GM23338 (cell line): ENCODE measurements at regions not wholly inside any gene's neighbourhood (a gene's known extent, or its start where the extent isn't known, plus 50 kb on each side); places are given as distances from the start of the nearest gene placed in this dataset.

Source experiments
- CREB1 ChIP-seq: fragments of 250-450 bp; sonication (Bioruptor Pico); IDR thresholded peaks from 2 replicates; pipeline ENCODE4 v1.5.0; 2020; ENCODE audit warnings: low read depth, mild to moderate bottlenecking, moderate library complexity
- EZH2 ChIP-seq: fragments of 200-600 bp; sonication (generic); IDR thresholded peaks from one replicate; pipeline ENCODE4 v1.8.0; 2017; ENCODE audit warnings: antibody characterized with exemption, mild to moderate bottlenecking, low read depth; ENCODE audit not compliant: unreplicated experiment
- EZH2phosphoT487 ChIP-seq: fragments of 200-600 bp; sonication (generic); IDR thresholded peaks from one replicate; pipeline ENCODE4 v1.8.1; 2018; ENCODE audit warnings: antibody characterized with exemption; ENCODE audit not compliant: unreplicated experiment
- JUNB ChIP-seq: IDR thresholded peaks from one replicate; pipeline ENCODE4 v1.6.1; 2016; ENCODE audit warnings: antibody characterized with exemption; ENCODE audit not compliant: unreplicated experiment
- POLR2AphosphoS5 ChIP-seq: IDR thresholded peaks from 2 replicates; pipeline ENCODE4 v1.6.1; 2016; ENCODE audit warnings: antibody characterized with exemption, low read depth
- ZNF114 ChIP-seq: fragments of 250-450 bp; sonication (Bioruptor Pico); IDR thresholded peaks from 2 replicates; pipeline ENCODE4 v1.5.0; 2020; ENCODE audit warnings: mild to moderate bottlenecking, moderate library complexity
- TF ChIP-seq, protein P1 (sequence below), 2 experiments: fragments of 200-600 bp in 1 of 2; sonication (generic) in 1 of 2; conservative IDR thresholded peaks; 2 replicates each; pipeline versions ENCODE4 v1.5.1 to v1.6.1; 2016 to 2017; ENCODE audit warnings: antibody characterized with exemption in 2 of 2, low read depth in 2 of 2, mild to moderate bottlenecking in 2 of 2, moderate library complexity in 1 of 2
- TF ChIP-seq, protein P2 (sequence below): IDR thresholded peaks from one replicate; pipeline ENCODE4 v1.6.1; 2018; ENCODE audit warnings: antibody characterized with exemption; ENCODE audit not compliant: unreplicated experiment
- TF ChIP-seq, protein P3 (sequence below): IDR thresholded peaks from 2 replicates; pipeline ENCODE4 v1.6.1; 2016; ENCODE audit warnings: antibody characterized with exemption

GRCh38 chr11:95502522-95502921, 271.5 kb upstream of the SESN3 start:
- TF ChIP-seq EZH2 (no peak), POLR2AphosphoS5 (no peak), EZH2phosphoT487 (no peak), CREB1 (CRISPR knock-in tag) (no peak), JUNB (no peak), ZNF114 (CRISPR knock-in tag) (no peak)
- TF ChIP-seq, protein P1, sequence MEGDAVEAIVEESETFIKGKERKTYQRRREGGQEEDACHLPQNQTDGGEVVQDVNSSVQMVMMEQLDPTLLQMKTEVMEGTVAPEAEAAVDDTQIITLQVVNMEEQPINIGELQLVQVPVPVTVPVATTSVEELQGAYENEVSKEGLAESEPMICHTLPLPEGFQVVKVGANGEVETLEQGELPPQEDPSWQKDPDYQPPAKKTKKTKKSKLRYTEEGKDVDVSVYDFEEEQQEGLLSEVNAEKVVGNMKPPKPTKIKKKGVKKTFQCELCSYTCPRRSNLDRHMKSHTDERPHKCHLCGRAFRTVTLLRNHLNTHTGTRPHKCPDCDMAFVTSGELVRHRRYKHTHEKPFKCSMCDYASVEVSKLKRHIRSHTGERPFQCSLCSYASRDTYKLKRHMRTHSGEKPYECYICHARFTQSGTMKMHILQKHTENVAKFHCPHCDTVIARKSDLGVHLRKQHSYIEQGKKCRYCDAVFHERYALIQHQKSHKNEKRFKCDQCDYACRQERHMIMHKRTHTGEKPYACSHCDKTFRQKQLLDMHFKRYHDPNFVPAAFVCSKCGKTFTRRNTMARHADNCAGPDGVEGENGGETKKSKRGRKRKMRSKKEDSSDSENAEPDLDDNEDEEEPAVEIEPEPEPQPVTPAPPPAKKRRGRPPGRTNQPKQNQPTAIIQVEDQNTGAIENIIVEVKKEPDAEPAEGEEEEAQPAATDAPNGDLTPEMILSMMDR (conservative IDR thresholded peaks at IDR 0.05; ENCODE audit: low read depth in 2 of 2) = no peak
- TF ChIP-seq, protein P2, sequence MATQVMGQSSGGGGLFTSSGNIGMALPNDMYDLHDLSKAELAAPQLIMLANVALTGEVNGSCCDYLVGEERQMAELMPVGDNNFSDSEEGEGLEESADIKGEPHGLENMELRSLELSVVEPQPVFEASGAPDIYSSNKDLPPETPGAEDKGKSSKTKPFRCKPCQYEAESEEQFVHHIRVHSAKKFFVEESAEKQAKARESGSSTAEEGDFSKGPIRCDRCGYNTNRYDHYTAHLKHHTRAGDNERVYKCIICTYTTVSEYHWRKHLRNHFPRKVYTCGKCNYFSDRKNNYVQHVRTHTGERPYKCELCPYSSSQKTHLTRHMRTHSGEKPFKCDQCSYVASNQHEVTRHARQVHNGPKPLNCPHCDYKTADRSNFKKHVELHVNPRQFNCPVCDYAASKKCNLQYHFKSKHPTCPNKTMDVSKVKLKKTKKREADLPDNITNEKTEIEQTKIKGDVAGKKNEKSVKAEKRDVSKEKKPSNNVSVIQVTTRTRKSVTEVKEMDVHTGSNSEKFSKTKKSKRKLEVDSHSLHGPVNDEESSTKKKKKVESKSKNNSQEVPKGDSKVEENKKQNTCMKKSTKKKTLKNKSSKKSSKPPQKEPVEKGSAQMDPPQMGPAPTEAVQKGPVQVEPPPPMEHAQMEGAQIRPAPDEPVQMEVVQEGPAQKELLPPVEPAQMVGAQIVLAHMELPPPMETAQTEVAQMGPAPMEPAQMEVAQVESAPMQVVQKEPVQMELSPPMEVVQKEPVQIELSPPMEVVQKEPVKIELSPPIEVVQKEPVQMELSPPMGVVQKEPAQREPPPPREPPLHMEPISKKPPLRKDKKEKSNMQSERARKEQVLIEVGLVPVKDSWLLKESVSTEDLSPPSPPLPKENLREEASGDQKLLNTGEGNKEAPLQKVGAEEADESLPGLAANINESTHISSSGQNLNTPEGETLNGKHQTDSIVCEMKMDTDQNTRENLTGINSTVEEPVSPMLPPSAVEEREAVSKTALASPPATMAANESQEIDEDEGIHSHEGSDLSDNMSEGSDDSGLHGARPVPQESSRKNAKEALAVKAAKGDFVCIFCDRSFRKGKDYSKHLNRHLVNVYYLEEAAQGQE = no peak
- TF ChIP-seq, protein P3, sequence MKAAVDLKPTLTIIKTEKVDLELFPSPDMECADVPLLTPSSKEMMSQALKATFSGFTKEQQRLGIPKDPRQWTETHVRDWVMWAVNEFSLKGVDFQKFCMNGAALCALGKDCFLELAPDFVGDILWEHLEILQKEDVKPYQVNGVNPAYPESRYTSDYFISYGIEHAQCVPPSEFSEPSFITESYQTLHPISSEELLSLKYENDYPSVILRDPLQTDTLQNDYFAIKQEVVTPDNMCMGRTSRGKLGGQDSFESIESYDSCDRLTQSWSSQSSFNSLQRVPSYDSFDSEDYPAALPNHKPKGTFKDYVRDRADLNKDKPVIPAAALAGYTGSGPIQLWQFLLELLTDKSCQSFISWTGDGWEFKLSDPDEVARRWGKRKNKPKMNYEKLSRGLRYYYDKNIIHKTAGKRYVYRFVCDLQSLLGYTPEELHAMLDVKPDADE = no peak
